A549 (cell line): ENCODE measurements at regions not wholly inside any gene's neighbourhood (a gene's known extent, or its start where the extent isn't known, plus 50 kb on each side); places are given as distances from the start of the nearest gene placed in this dataset.

Experiments used
- ATAC-seq, 2 experiments: fragments of 200-7000 bp in 1 of 2; fragments of >200 bp in 1 of 2; cut with Nextera tagmentation in 1 of 2; cut with Tn5 transposase in 1 of 2; 3 replicates each; pipeline versions ENCODE4 v1.8.0 to v1.9.1; 2018 to 2020; ENCODE audit warnings: mild to moderate bottlenecking in 1 of 2, moderate library complexity in 1 of 2
- CTCF ChIA-PET: fragments of 300-600 bp; sonication (Branson Sonifier 250); formaldehyde crosslinking; extraction: SDS; loops from one replicate; lab custom pipeline; 2021; ENCODE audit warnings: antibody characterized with exemption, inconsistent platforms; lab: Yijun Ruan, JAX
- POLR2A ChIA-PET: fragments of 350-600 bp; formaldehyde crosslinking; extraction: SDS; loops from one replicate; lab custom pipeline; 2021; ENCODE audit warnings: antibody characterized with exemption, inconsistent platforms; lab: Yijun Ruan, JAX
- DNase-seq, 2 experiments: peaks; one replicate each; pipeline versions ENCODE4 v3.0.0 to v3.0.0-alpha.2; 2011 to 2016; ENCODE audit warnings: low read depth in 1 of 2, low spot score in 1 of 2
- FAIRE-seq: peaks from 2 replicates; lab custom pipeline; 2011; peaks lifted over from hg19 to GRCh38; lab: Jason Lieb, UNC
- H3K27ac ChIP-seq, 2 experiments: fragments of >200 bp; sonication (Bioruptor Twin); formaldehyde crosslinking; 3 replicates each; pipeline ENCODE4 v1.5.1; 2016 to 2017
- H3K4me1 ChIP-seq: fragments of >200 bp; sonication (Bioruptor Twin); formaldehyde crosslinking; 3 replicates; pipeline ENCODE4 v1.6.1; 2016
- H3K4me2 ChIP-seq: fragments of >200 bp; sonication (Bioruptor Twin); formaldehyde crosslinking; 3 replicates; pipeline ENCODE4 v1.6.1; 2016
- H3K4me3 ChIP-seq: fragments of >200 bp; sonication (Bioruptor Twin); formaldehyde crosslinking; 3 replicates; pipeline ENCODE4 v1.5.1; 2016
- H3K9me3 ChIP-seq: fragments of >200 bp; sonication (Bioruptor Twin); formaldehyde crosslinking; 3 replicates; pipeline ENCODE4 v1.6.1; 2016
- CBX2 ChIP-seq: fragments of 200-600 bp; sonication (generic); IDR thresholded peaks from 2 replicates; pipeline ENCODE4 v1.6.1; 2016; ENCODE audit warnings: low read depth, mild to moderate bottlenecking, borderline replicate concordance
- CEBPB ChIP-seq, 2 experiments: fragments of >200 bp in 1 of 2; sonication (Bioruptor Twin) in 1 of 2; formaldehyde crosslinking in 1 of 2; IDR thresholded peaks; 2 replicates each; pipeline ENCODE4 v1.6.1; 2012 to 2016
- CHD4 ChIP-seq: fragments of 200-600 bp; sonication (generic); IDR thresholded peaks from 2 replicates; pipeline ENCODE4 v1.6.1; 2016; ENCODE audit warnings: antibody characterized with exemption, mild to moderate bottlenecking, borderline replicate concordance
- EP300 ChIP-seq, 2 experiments: fragments of >200 bp; sonication (Bioruptor Twin); formaldehyde crosslinking; IDR thresholded peaks; 2 replicates in 1 of 2; 3 replicates in 1 of 2; pipeline ENCODE4 v1.6.1; 2016 to 2017
- ESRRA ChIP-seq: fragments of 150-350 bp; IDR thresholded peaks from 2 replicates; pipeline ENCODE4 v1.6.1; 2014; ENCODE audit warnings: mild to moderate bottlenecking, low read length, borderline replicate concordance
- FOSB ChIP-seq: fragments of 250-450 bp; sonication (Bioruptor Pico); IDR thresholded peaks from 2 replicates; pipeline ENCODE4 v1.5.0; 2020; ENCODE audit warnings: mild to moderate bottlenecking, moderate library complexity
- FOSL2 ChIP-seq, 2 experiments: fragments of 450-650 bp in 1 of 2; fragments of >200 bp in 1 of 2; sonication (Bioruptor Twin) in 1 of 2; formaldehyde crosslinking; IDR thresholded peaks; 2 replicates each; pipeline versions ENCODE4 v1.5.0 to v1.6.1; 2016 to 2020; ENCODE audit warnings: mild to moderate bottlenecking in 1 of 2, moderate library complexity in 1 of 2
- HEYL ChIP-seq: fragments of 250-450 bp; sonication (Bioruptor Pico); IDR thresholded peaks from 2 replicates; pipeline ENCODE4 v1.8.0; 2021; ENCODE audit warnings: mild to moderate bottlenecking, moderate library complexity
- HOXB13 ChIP-seq: fragments of 250-450 bp; sonication (Bioruptor Pico); IDR thresholded peaks from 2 replicates; pipeline ENCODE4 v1.5.0; 2020; ENCODE audit warnings: low read depth, mild to moderate bottlenecking, moderate library complexity
- KDM1A ChIP-seq: fragments of 200-600 bp; sonication (generic); IDR thresholded peaks from 2 replicates; pipeline ENCODE4 v1.6.1; 2016; ENCODE audit warnings: low read depth, mild to moderate bottlenecking
- MAFK ChIP-seq: fragments of 450-650 bp; IDR thresholded peaks from 2 replicates; pipeline ENCODE4 v1.6.1; 2014; ENCODE audit not compliant: partially characterized antibody
- MAZ ChIP-seq: fragments of 150-350 bp; IDR thresholded peaks from 2 replicates; pipeline ENCODE4 v1.6.1; 2014; ENCODE audit warnings: antibody characterized with exemption, low read depth, low read length, borderline replicate concordance
- MYC ChIP-seq: IDR thresholded peaks from 2 replicates; pipeline ENCODE4 v1.6.1; 2012; ENCODE audit warnings: mild to moderate bottlenecking, inconsistent platforms, low read length, improper control_type of control experiment, borderline replicate concordance
- POLR2A ChIP-seq: IDR thresholded peaks from 2 replicates; pipeline ENCODE4 v1.6.1; 2012; ENCODE audit warnings: mild to moderate bottlenecking, low read length
- RCOR1 ChIP-seq: fragments of 150-350 bp; IDR thresholded peaks from 2 replicates; pipeline ENCODE4 v1.6.1; 2014; ENCODE audit warnings: antibody characterized with exemption, low read length, low read depth
- RFX5 ChIP-seq: fragments of 450-650 bp; IDR thresholded peaks from 2 replicates; pipeline ENCODE4 v1.7.1; 2014; ENCODE audit warnings: antibody characterized with exemption, mild to moderate bottlenecking, moderate library complexity
- RNF2 ChIP-seq: fragments of 200-600 bp; sonication (generic); IDR thresholded peaks from 2 replicates; pipeline ENCODE4 v1.6.1; 2016; ENCODE audit warnings: low read depth, mild to moderate bottlenecking, antibody characterized with exemption, moderate library complexity, borderline replicate concordance
- ZSCAN20 ChIP-seq: fragments of 250-450 bp; sonication (Bioruptor Pico); IDR thresholded peaks from 2 replicates; pipeline ENCODE4 v1.8.0; 2022; ENCODE audit warnings: mild to moderate bottlenecking, moderate library complexity
- WGBS: methylation state at CpG from one replicate; pipeline ENCODE4 v1.1.6; 2017; ENCODE audit errors: missing lambda C conversion rate; 5-methylcytosine and 5-hydroxymethylcytosine counted together
- TF ChIP-seq, protein P1 (sequence below): fragments of 150-350 bp; IDR thresholded peaks from 2 replicates; pipeline ENCODE4 v1.6.1; 2014; ENCODE audit warnings: low read depth, mild to moderate bottlenecking, low read length
- TF ChIP-seq, protein P2 (sequence below): fragments of 200-600 bp; sonication (generic); IDR thresholded peaks from 2 replicates; pipeline ENCODE4 v1.6.1; 2016; ENCODE audit warnings: antibody characterized with exemption, mild to moderate bottlenecking, moderate library complexity
- TF ChIP-seq, protein P3 (sequence below): fragments of >200 bp; sonication (Bioruptor Twin); formaldehyde crosslinking; IDR thresholded peaks from 3 replicates; pipeline ENCODE4 v1.6.1; 2016
- TF ChIP-seq, protein P4 (sequence below): fragments of >200 bp; sonication (Bioruptor Twin); formaldehyde crosslinking; IDR thresholded peaks from 3 replicates; pipeline ENCODE4 v1.5.1; 2016

DNA sequence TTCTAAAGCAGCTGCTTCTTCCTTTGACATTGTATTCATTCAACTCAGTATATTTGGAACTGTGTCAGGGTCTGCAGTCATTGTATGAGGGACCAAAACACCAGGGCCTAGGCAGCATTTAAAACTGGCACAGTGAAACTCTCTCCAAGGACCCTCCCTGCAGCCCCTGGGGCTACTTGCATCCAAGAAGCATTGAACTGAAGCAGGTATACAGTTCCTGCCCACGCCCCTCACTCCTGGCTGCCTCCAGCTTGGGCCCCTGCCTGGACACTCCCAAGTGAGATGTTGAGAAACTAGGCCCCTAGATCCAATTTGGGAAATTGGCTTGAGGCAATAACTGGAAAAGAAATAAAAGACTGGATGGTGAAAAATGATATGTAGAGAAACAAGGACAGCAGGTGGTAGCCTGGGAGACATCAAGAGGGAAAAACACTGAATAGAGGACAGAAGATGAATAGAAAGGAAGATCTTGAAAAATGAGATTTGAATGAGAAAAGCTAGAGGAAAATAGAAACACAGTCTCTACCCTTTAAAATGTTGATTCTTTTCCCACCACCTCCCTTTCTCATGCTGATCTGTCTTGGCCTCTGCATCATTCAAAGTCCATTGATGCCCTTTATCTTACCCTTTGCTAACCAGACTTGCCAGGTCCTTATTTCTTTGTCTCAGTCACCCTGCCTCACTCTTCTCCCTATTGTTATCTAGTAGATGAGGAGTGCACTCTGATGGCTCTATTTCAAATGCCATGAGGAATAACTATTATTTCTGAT, 368.8 kb upstream of the CDH8 start (continued):
- no peak for TF ChIP-seq MYC
- TF ChIP-seq, all 56 proteins: peak for 0

DNA sequence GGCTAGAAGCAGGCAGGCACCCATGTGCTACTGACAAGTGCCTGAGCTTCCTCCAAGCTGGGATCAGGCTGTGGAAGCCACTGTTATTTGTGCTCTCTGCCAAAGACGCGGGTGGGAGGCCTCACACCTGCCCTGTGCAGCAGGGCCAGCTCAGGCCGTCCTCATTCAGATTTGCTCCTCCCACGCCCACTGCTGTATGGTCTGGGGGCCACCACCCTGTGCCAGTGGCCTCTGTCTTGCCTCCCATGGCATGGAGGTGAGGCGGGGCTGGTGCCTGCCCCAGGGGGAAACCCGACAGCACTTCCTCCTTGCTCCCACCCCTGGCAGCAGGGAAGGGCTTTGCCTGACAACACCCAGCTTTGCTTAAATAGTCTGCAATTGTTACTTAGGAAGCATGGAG, 356.5 kb upstream of the CDH8 start:
- Histone ChIP-seq H3K27ac (no peak overlapping the region), H3K9me3 (no peaks in the 10 kb centered on the region), H3K4me1 (no peaks in the 10 kb centered on the region), H3K4me3 (no peak overlapping the region), H3K4me2 (no peak overlapping the region)
- TF ChIP-seq MAFK (no peak), CEBPB (IDR thresholded peaks at IDR 0.05) (no peak), EP300 (IDR thresholded peaks at IDR 0.05) (no peak), HEYL (no peak), RFX5 (no peak), KDM1A (no peak), FOSB (no peak), HOXB13 (CRISPR knock-in tag) (no peak), CHD4 (no peak), ZSCAN20 (no peak), FOSL2 (IDR thresholded peaks at IDR 0.05) (no peak), FOSL2 (CRISPR knock-in tag; IDR thresholded peaks at IDR 0.05) (no peak), POLR2A (no peak), ESRRA (no peak)
- TF ChIP-seq, protein P1, sequence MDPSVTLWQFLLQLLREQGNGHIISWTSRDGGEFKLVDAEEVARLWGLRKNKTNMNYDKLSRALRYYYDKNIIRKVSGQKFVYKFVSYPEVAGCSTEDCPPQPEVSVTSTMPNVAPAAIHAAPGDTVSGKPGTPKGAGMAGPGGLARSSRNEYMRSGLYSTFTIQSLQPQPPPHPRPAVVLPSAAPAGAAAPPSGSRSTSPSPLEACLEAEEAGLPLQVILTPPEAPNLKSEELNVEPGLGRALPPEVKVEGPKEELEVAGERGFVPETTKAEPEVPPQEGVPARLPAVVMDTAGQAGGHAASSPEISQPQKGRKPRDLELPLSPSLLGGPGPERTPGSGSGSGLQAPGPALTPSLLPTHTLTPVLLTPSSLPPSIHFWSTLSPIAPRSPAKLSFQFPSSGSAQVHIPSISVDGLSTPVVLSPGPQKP: no peak
- TF ChIP-seq, protein P2, sequence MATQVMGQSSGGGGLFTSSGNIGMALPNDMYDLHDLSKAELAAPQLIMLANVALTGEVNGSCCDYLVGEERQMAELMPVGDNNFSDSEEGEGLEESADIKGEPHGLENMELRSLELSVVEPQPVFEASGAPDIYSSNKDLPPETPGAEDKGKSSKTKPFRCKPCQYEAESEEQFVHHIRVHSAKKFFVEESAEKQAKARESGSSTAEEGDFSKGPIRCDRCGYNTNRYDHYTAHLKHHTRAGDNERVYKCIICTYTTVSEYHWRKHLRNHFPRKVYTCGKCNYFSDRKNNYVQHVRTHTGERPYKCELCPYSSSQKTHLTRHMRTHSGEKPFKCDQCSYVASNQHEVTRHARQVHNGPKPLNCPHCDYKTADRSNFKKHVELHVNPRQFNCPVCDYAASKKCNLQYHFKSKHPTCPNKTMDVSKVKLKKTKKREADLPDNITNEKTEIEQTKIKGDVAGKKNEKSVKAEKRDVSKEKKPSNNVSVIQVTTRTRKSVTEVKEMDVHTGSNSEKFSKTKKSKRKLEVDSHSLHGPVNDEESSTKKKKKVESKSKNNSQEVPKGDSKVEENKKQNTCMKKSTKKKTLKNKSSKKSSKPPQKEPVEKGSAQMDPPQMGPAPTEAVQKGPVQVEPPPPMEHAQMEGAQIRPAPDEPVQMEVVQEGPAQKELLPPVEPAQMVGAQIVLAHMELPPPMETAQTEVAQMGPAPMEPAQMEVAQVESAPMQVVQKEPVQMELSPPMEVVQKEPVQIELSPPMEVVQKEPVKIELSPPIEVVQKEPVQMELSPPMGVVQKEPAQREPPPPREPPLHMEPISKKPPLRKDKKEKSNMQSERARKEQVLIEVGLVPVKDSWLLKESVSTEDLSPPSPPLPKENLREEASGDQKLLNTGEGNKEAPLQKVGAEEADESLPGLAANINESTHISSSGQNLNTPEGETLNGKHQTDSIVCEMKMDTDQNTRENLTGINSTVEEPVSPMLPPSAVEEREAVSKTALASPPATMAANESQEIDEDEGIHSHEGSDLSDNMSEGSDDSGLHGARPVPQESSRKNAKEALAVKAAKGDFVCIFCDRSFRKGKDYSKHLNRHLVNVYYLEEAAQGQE: no peak
- CTCF ChIA-PET: no interaction called here
- ATAC-seq (no peak), DNase-seq (no peak), FAIRE-seq (no peak)
- POLR2A ChIA-PET: no interaction called here
- 17% methylated on average over 4 of the region's 6 CpGs for WGBS

DNA sequence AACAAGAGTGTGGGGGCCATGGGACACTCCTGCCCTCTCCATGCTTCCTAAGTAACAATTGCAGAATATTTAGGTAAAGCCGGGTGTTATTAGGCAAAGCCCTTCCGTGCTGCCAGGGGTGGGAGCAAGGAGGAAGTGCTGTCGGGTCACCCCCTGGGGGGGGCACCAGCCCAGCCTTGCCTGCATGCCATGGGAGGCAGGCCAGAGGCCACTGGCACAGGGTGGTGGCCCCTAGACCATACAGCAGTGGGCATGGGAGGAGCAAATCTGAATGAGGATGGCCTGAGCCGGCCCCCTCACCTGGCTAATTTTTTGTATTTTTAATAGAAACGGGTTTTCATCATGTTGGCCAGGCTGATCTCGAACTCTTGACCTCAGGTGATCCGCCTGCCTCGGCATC, 355.7 kb upstream of the CDH8 start:
- ATAC-seq (no peak), FAIRE-seq (no peak), DNase-seq (no peak)
- Histone ChIP-seq H3K4me2 (no peak overlapping the region), H3K9me3 (no peaks in the 10 kb centered on the region), H3K4me1 (no peaks in the 10 kb centered on the region), H3K4me3 (no peak overlapping the region), H3K27ac (no peak overlapping the region)
- ChIA-PET CTCF (no interaction called here), POLR2A (no interaction called here)
- 6% methylated on average over 8 of the region's 8 CpGs for WGBS
- TF ChIP-seq, protein P1: no peak
- TF ChIP-seq, protein P3, sequence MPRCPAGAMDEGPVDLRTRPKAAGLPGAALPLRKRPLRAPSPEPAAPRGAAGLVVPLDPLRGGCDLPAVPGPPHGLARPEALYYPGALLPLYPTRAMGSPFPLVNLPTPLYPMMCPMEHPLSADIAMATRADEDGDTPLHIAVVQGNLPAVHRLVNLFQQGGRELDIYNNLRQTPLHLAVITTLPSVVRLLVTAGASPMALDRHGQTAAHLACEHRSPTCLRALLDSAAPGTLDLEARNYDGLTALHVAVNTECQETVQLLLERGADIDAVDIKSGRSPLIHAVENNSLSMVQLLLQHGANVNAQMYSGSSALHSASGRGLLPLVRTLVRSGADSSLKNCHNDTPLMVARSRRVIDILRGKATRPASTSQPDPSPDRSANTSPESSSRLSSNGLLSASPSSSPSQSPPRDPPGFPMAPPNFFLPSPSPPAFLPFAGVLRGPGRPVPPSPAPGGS: no peak
- TF ChIP-seq MAZ (no peak), ESRRA (no peak), CBX2 (no peak), RNF2 (no peak), RCOR1 (no peak), HOXB13 (CRISPR knock-in tag) (no peak)
- TF ChIP-seq, protein P4, sequence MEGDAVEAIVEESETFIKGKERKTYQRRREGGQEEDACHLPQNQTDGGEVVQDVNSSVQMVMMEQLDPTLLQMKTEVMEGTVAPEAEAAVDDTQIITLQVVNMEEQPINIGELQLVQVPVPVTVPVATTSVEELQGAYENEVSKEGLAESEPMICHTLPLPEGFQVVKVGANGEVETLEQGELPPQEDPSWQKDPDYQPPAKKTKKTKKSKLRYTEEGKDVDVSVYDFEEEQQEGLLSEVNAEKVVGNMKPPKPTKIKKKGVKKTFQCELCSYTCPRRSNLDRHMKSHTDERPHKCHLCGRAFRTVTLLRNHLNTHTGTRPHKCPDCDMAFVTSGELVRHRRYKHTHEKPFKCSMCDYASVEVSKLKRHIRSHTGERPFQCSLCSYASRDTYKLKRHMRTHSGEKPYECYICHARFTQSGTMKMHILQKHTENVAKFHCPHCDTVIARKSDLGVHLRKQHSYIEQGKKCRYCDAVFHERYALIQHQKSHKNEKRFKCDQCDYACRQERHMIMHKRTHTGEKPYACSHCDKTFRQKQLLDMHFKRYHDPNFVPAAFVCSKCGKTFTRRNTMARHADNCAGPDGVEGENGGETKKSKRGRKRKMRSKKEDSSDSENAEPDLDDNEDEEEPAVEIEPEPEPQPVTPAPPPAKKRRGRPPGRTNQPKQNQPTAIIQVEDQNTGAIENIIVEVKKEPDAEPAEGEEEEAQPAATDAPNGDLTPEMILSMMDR: no peak
